ENCODE measurements at regions not wholly inside any gene's neighbourhood (a gene's known extent, or its start where the extent isn't known, plus 50 kb on each side); places are given as distances from the start of the nearest gene placed in this dataset.

DNA sequence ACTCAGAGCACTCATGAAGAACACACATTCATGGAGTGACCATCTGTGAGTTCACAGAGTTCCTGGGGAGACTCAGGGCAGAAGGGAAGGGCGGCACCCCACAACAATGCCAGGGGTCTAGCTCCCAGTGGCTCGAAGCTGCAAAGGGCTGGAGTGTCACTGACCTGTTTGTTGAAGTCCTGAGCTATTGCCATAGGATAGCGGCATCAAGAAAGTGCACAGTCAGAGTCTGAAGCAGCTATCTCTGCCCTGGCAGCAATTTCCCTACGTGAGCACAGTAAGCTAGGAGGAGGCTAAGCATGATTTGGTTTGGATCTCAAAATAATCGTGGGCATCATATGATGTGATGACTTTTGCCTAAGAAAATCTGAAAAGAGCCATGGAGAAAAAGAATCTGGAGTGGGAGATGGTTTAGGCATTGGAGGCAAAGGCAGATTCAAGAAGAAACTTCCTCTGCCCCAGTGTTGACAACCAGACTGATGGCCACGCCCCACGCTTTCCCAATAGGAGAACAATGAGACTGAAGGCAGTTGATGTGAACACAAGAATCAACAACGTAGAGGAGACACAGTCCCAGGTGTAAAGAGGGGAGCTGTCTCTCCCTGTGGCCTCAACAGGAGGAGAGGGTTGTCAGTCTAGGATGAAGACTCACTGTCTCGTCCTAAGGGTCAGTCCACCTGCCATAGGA is 100.0 kb upstream of the SLC25A33 start:
- TF ChIP-seq, protein P1, sequence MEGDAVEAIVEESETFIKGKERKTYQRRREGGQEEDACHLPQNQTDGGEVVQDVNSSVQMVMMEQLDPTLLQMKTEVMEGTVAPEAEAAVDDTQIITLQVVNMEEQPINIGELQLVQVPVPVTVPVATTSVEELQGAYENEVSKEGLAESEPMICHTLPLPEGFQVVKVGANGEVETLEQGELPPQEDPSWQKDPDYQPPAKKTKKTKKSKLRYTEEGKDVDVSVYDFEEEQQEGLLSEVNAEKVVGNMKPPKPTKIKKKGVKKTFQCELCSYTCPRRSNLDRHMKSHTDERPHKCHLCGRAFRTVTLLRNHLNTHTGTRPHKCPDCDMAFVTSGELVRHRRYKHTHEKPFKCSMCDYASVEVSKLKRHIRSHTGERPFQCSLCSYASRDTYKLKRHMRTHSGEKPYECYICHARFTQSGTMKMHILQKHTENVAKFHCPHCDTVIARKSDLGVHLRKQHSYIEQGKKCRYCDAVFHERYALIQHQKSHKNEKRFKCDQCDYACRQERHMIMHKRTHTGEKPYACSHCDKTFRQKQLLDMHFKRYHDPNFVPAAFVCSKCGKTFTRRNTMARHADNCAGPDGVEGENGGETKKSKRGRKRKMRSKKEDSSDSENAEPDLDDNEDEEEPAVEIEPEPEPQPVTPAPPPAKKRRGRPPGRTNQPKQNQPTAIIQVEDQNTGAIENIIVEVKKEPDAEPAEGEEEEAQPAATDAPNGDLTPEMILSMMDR (IDR thresholded peaks at IDR 0.05) = no peak
- Histone ChIP-seq H3K27ac (peak overlapping the region; percentile 75 to 90), H3K27me3 (no peaks in the 10 kb centered on the region), H3K9me3 (no peaks in the 10 kb centered on the region), H3K36me3 (no peaks in the 10 kb centered on the region), H3K4me1 (peaks cover 0 to 83% of the 10 kb centered on the region in 2 donors), H3K4me3 (no peak overlapping the region)
- DNase-seq (ENCODE audit: low spot score) = peak; percentile 74

DNA sequence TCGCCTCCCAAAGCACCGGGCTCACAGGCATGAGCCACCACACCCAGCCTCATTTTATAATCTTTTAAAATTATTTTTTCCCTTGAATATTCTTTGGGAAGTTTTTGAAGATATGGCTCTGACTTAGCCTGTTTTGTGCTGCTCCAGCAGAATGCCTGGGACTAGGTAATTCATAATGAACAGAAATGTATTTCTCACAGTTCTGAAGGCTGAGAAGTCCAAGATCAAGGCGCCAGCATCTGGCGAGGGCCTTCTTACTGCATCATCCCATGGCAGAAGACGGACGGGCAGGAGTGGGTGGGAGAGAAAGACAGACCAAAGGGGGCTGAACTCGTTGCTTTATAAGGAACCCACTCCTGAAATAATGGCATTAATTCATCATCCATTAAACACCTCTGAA is 99.0 kb upstream of the SLC25A33 start:
- H3K27me3 ChIP-seq = no peaks in the 10 kb centered on the region
- no peaks in the 10 kb centered on the region for H3K36me3 ChIP-seq
- peak overlapping the region; percentile 75 to 90 for H3K27ac ChIP-seq
- H3K4me3 ChIP-seq = no peak overlapping the region
- H3K9me3 ChIP-seq = no peaks in the 10 kb centered on the region
- peaks cover 0 to 72% of the 10 kb centered on the region in 2 donors for H3K4me1 ChIP-seq
- DNase-seq (ENCODE audit: low spot score) = no peak
- TF ChIP-seq, protein P1 (IDR thresholded peaks at IDR 0.05) = no peak

DNA sequence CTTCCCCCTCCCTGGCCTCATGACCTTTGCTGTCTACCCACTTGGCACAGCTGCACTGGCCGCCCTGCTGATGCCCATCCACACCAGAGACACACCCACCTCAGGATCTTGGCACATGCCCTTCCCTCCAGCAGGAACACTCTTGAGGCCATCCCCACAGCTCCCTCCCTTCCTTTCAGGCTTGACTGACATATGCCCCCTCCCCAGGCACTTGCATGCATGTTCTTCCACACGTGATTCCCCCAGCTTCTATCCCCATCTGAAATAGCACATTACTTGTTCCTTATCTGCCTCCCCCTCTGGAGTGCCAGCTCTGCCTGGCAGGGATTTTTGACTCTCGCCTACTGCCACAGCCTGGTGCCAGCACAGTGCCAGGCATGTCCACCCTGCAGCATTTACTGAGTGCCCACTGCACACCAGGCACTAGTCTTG is 98.5 kb upstream of the SLC25A33 start:
- peaks cover 0 to 67% of the 10 kb centered on the region in 2 donors for H3K4me1 ChIP-seq

DNA sequence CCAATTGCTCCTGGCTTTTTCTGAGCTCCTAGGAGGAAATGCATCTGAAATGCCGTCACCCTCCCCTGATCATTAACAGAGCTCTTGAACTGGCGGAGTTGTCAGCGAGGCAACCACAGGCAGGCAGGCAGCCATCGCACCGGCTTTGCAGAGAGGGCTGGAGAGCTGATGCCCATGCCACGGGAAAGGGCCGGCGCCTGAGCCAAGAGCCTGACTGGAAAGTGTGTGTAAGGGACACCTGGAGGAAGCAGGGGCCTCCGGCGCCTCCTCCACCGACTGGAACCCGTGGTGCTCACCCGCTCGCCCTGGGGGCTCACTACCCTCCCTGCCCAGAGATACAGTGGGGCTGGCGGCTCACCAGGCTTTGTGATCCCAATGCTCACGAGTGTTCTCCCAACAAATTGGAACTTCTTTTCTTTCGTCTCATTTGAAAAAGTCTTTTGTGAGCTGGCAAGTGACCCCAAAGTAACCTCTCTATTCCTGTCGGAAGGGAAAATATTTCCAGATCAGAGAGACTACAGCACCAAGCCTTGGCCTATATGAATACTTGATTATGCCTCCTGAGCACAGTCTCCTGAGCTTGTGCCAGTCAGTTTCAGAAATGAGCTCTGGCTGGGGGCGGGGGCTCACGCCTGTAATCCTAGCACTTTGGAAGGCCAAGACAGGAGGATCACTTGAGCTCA is 97.7 kb upstream of the SLC25A33 start:
- TF ChIP-seq, protein P1 (IDR thresholded peaks at IDR 0.05) = no peak
- Histone ChIP-seq H3K27ac (peak overlapping the region; percentile 75 to 90), H3K9me3 (no peaks in the 10 kb centered on the region), H3K4me1 (peaks cover 0 to 59% of the 10 kb centered on the region in 2 donors), H3K27me3 (no peaks in the 10 kb centered on the region), H3K4me3 (no peak overlapping the region), H3K36me3 (no peaks in the 10 kb centered on the region)
- no peak for DNase-seq (ENCODE audit: low spot score)

More for the DNA sequence above, 98.5 kb upstream of the SLC25A33 start:
- H3K4me3 ChIP-seq = no peak overlapping the region
- no peak for DNase-seq (ENCODE audit: low spot score)
- TF ChIP-seq, protein P1 (IDR thresholded peaks at IDR 0.05) = no peak
- H3K27ac ChIP-seq = peak overlapping the region; percentile 75 to 90
- H3K36me3 ChIP-seq = no peaks in the 10 kb centered on the region
- no peaks in the 10 kb centered on the region for H3K9me3 ChIP-seq
- no peaks in the 10 kb centered on the region for H3K27me3 ChIP-seq

DNA sequence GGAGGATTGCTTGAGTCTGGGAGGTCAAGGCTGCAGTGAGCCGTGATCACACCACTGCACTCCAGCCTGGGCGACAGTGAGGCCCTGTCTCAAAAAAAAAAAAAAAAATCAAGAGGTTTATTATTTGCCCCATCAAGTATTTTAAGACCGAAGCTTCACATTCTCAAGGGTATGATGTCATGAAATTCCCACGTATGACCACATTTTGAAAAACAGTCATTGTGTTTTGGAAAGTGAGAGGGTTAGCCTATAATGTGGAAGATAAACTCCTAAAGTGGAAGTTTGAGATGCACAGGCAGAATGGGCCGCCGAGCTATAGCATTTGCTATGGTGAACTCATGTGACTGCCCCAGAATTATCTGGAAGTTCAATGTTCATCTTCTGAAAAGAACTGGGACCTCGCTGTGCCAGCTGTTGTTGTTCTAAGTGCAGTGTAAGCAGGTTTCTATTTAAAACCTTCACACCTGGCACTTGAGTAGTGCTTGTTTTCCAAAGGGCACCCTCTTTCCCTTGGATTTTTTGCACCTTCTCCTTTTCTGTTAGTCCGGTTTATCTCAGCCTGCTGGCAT is 96.9 kb upstream of the SLC25A33 start:
- Histone ChIP-seq H3K27ac (peak overlapping the region; percentile 75 to 90), H3K9me3 (no peaks in the 10 kb centered on the region), H3K36me3 (no peaks in the 10 kb centered on the region), H3K4me3 (no peak overlapping the region), H3K27me3 (no peaks in the 10 kb centered on the region), H3K4me1 (peaks cover 0 to 51% of the 10 kb centered on the region in 2 donors)
- TF ChIP-seq, protein P1 (IDR thresholded peaks at IDR 0.05) = no peak
- no peak for DNase-seq (ENCODE audit: low spot score)
